ENCODE measurements at regions not wholly inside any gene's neighbourhood (a gene's known extent, or its start where the extent isn't known, plus 50 kb on each side); places are given as distances from the start of the nearest gene placed in this dataset.

GRCh38 chr17:77072670-77073069, 68.1 kb upstream of the SEC14L1 start:
- H3K27ac ChIP-seq: no peak overlapping the region
- H3K36me3 ChIP-seq: no peaks in the 10 kb centered on the region
- no peak overlapping the region for H3K4me3 ChIP-seq
- no peaks in the 10 kb centered on the region for H3K9me3 ChIP-seq
- DNase-seq (ENCODE audit: low spot score): no peak
- no peak for ATAC-seq (ENCODE audit: insufficient number of reproducible peaks, low FRiP score, low read depth)
- no peaks in the 10 kb centered on the region for H3K27me3 ChIP-seq (replicated peaks; ENCODE audit: insufficient read depth)
- TF ChIP-seq CTCF (IDR thresholded peaks at IDR 0.05): no peak
- no peaks in the 10 kb centered on the region for H3K4me1 ChIP-seq (ENCODE audit: control insufficient read depth in 1 of 2, low read depth in 2 of 2)

- Histone ChIP-seq H3K4me1 (ENCODE audit: control insufficient read depth in 1 of 2, low read depth in 2 of 2) (no peaks in the 10 kb centered on the region), H3K9me3 (no peaks in the 10 kb centered on the region), H3K27ac (no peak overlapping the region), H3K36me3 (no peaks in the 10 kb centered on the region), H3K4me3 (no peak overlapping the region), H3K27me3 (replicated peaks; ENCODE audit: insufficient read depth) (no peaks in the 10 kb centered on the region)
- no peak for TF ChIP-seq CTCF (IDR thresholded peaks at IDR 0.05)
- DNase-seq (ENCODE audit: low spot score) (no peak), ATAC-seq (ENCODE audit: insufficient number of reproducible peaks, low FRiP score, low read depth) (no peak)
These were observed 66.1 kb upstream of the SEC14L1 start for GRCh38 chr17:77074681-77075080.

GRCh38 chr17:77076124-77076830, 64.5 kb upstream of the SEC14L1 start:
- Histone ChIP-seq H3K4me1 (ENCODE audit: control insufficient read depth in 1 of 2, low read depth in 2 of 2) (no peaks in the 10 kb centered on the region), H3K4me3 (no peak overlapping the region), H3K27me3 (replicated peaks; ENCODE audit: insufficient read depth) (no peaks in the 10 kb centered on the region), H3K9me3 (no peaks in the 10 kb centered on the region), H3K27ac (no peak overlapping the region), H3K36me3 (no peaks in the 10 kb centered on the region)
- ATAC-seq (ENCODE audit: insufficient number of reproducible peaks, low FRiP score, low read depth): no peak
- DNase-seq (ENCODE audit: low spot score): no peak
- no peak for TF ChIP-seq CTCF (IDR thresholded peaks at IDR 0.05)

GRCh38 chr17:77083531-77083930, 57.2 kb upstream of the SEC14L1 start:
- Histone ChIP-seq H3K4me1 (ENCODE audit: control insufficient read depth in 1 of 2, low read depth in 2 of 2) (peaks cover 8 to 9% of the 10 kb centered on the region in 2 donors), H3K27ac (no peak overlapping the region), H3K9me3 (no peaks in the 10 kb centered on the region), H3K4me3 (no peak overlapping the region), H3K27me3 (replicated peaks; ENCODE audit: insufficient read depth) (no peaks in the 10 kb centered on the region), H3K36me3 (no peaks in the 10 kb centered on the region)
- no peak for TF ChIP-seq CTCF (IDR thresholded peaks at IDR 0.05)
- ATAC-seq (ENCODE audit: insufficient number of reproducible peaks, low FRiP score, low read depth): no peak
- DNase-seq (ENCODE audit: low spot score): no peak

- TF ChIP-seq CTCF (IDR thresholded peaks at IDR 0.05): no peak
- no peak overlapping the region for H3K4me3 ChIP-seq
- H3K27ac ChIP-seq: no peak overlapping the region
- no peaks in the 10 kb centered on the region for H3K36me3 ChIP-seq
- H3K9me3 ChIP-seq: no peaks in the 10 kb centered on the region
- H3K27me3 ChIP-seq (replicated peaks; ENCODE audit: insufficient read depth): no peaks in the 10 kb centered on the region
- DNase-seq (ENCODE audit: low spot score) (no peak), ATAC-seq (ENCODE audit: insufficient number of reproducible peaks, low FRiP score, low read depth) (no peak)
- H3K4me1 ChIP-seq (ENCODE audit: control insufficient read depth in 1 of 2, low read depth in 2 of 2): peaks cover 19 to 23% of the 10 kb centered on the region in 2 donors
These were observed 54.8 kb upstream of the SEC14L1 start for GRCh38 chr17:77085926-77086432.
